ENCODE measurements at regions not wholly inside any gene's neighbourhood (a gene's known extent, or its start where the extent isn't known, plus 50 kb on each side); places are given as distances from the start of the nearest gene placed in this dataset.

- TF ChIP-seq POLR2AphosphoS5 (IDR thresholded peaks at IDR 0.05; ENCODE audit: low read depth, low read length) (no peak), TCF7L2 (IDR thresholded peaks at IDR 0.05; ENCODE audit: low read depth, low read length) (no peak), CTCF (IDR thresholded peaks at IDR 0.05) (no peak), SIN3A (IDR thresholded peaks at IDR 0.05; ENCODE audit: borderline replicate concordance, insufficient read depth, low read depth, low read length) (no peak)
Observed at GRCh38 chr3:40968666-40969065, 230.6 kb upstream of the CTNNB1 start.
